CD4-positive, CD25-positive, alpha-beta regulatory T cell (primary cell): ENCODE measurements at regions not wholly inside any gene's neighbourhood (a gene's known extent, or its start where the extent isn't known, plus 50 kb on each side); places are given as distances from the start of the nearest gene placed in this dataset.

Experiments
- ATAC-seq, 2 donors: fragments of 150-1000 bp; cut with Tn5 transposase; one replicate each; pipeline ENCODE4 v1.10.0; 2021; ENCODE audit warnings: low read depth in 2 of 2, moderate number of reproducible peaks in 2 of 2, moderate library complexity in 1 of 2
- DNase-seq, 3 donors: peaks; one replicate each; pipeline versions ENCODE4 v3.0.0 to v3.0.0-alpha.2; 2012 to 2022; ENCODE audit warnings: mixed read lengths in 1 of 3
- H3K27ac ChIP-seq: one replicate; pipeline ENCODE4 v1.7.0; 2013; ENCODE audit warnings: mild to moderate bottlenecking, low read length; ENCODE audit not compliant: insufficient read depth, poor library complexity, severe bottlenecking
- H3K27me3 ChIP-seq: one replicate; pipeline ENCODE4 v1.7.0; 2013; ENCODE audit warnings: low read length; ENCODE audit not compliant: control insufficient read depth, insufficient read depth
- H3K36me3 ChIP-seq: one replicate; pipeline ENCODE4 v1.7.0; 2013; ENCODE audit warnings: mild to moderate bottlenecking, low read length, moderate library complexity; ENCODE audit not compliant: control insufficient read depth, insufficient read depth
- H3K4me1 ChIP-seq: 2 replicates; pipeline ENCODE4 v1.7.0; 2013; ENCODE audit warnings: mild to moderate bottlenecking, low read length; ENCODE audit not compliant: insufficient read depth, control insufficient read depth, poor library complexity, severe bottlenecking
- H3K4me3 ChIP-seq: one replicate; pipeline ENCODE4 v1.7.0; 2013; ENCODE audit warnings: low read depth, mild to moderate bottlenecking, low read length, moderate library complexity
- H3K9me3 ChIP-seq, 2 experiments: 1 replicate in 1 of 2; 2 replicates in 1 of 2; pipeline ENCODE4 v1.7.0; 2013; ENCODE audit warnings: low read length in 2 of 2, mild to moderate bottlenecking in 1 of 2, moderate library complexity in 1 of 2; ENCODE audit not compliant: control insufficient read depth in 2 of 2
- H3K27ac Mint-ChIP-seq, 3 donors: one replicate each; pipeline ENCODE4 v1.8.0; 2020 to 2022; ENCODE audit warnings: mild to moderate bottlenecking in 3 of 3, mixed read lengths in 3 of 3, moderate library complexity in 2 of 3
- H3K27me3 Mint-ChIP-seq: one replicate; pipeline ENCODE4 v1.8.0; 2022; ENCODE audit warnings: mild to moderate bottlenecking, mixed read lengths
- H3K36me3 Mint-ChIP-seq: one replicate; pipeline ENCODE4 v1.8.0; 2020; ENCODE audit warnings: mixed read lengths
- H3K4me1 Mint-ChIP-seq, 4 donors: one replicate each; pipeline ENCODE4 v1.8.0; 2020 to 2022; ENCODE audit warnings: mixed read lengths in 4 of 4, mild to moderate bottlenecking in 1 of 4
- H3K4me3 Mint-ChIP-seq, 4 donors: one replicate each; pipeline ENCODE4 v1.8.0; 2020 to 2022; ENCODE audit warnings: mild to moderate bottlenecking in 4 of 4, mixed read lengths in 4 of 4, moderate library complexity in 3 of 4
- H3K9me3 Mint-ChIP-seq, 7 donors: one replicate each; pipeline ENCODE4 v1.8.0; 2020 to 2022; ENCODE audit warnings: mixed read lengths in 7 of 7, mild to moderate bottlenecking in 3 of 7, moderate library complexity in 2 of 7

DNA sequence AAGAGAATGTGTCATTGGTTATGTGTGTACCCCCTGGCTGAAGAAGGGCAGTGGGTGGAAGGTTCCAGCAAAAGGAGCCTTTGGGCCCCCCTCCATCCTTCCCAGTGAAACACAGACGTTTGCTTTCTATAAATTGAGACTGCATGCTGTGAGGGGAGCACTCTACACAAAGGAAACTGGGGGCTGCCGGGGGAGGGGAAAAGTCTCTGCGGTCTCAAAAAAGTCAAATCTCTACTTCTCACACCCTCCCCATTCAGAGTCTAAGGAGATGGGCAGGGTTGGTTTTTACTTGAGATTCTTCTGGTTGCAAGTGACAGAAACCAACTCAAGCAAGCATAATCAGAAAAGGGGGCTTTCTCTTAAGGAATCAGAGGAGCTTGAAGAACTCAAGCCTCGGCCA, 50.1 kb upstream of the TLE3 start:
- Mint-ChIP-seq H3K27me3 (peaks cover 14% of the 10 kb centered on the region), H3K4me3 (no peak overlapping the region), H3K4me1 (peaks cover 0 to 3% (median 0%) of the 10 kb centered on the region in 4 donors), H3K9me3 (no peaks in the 10 kb centered on the region), H3K36me3 (no peaks in the 10 kb centered on the region), H3K27ac (no peak overlapping the region)
- H3K4me1 ChIP-seq: no peaks in the 10 kb centered on the region
- no peak overlapping the region for H3K4me3 ChIP-seq
- DNase-seq (no peak), ATAC-seq (no peak)
- H3K27ac ChIP-seq: no peak overlapping the region
- H3K36me3 ChIP-seq: no peaks in the 10 kb centered on the region
- no peaks in the 10 kb centered on the region for H3K9me3 ChIP-seq
- H3K27me3 ChIP-seq: no peaks in the 10 kb centered on the region
